Keratinocyte (primary cell): ENCODE measurements at regions not wholly inside any gene's neighbourhood (a gene's known extent, or its start where the extent isn't known, plus 50 kb on each side); places are given as distances from the start of the nearest gene placed in this dataset.

ENCODE experiments used
- DNase-seq: peaks from one replicate; pipeline ENCODE4 v3.0.0-alpha.2; 2011; ENCODE audit warnings: low read depth, missing footprints, low spot score
- FAIRE-seq: peaks from 2 replicates; lab custom pipeline; 2011; peaks lifted over from hg19 to GRCh38; lab: Jason Lieb, UNC
- H2AFZ ChIP-seq: 2 replicates; pipeline ENCODE4 v1.6.0; 2012; ENCODE audit warnings: low read length, control low read depth, inconsistent platforms; ENCODE audit not compliant: control insufficient read depth
- H3K27ac ChIP-seq: 2 replicates; pipeline ENCODE4 v1.5.1; 2011; ENCODE audit warnings: low read length; ENCODE audit not compliant: control insufficient read depth, insufficient read depth
- H3K27me3 ChIP-seq: 3 replicates; pipeline ENCODE4 v1.6.0; 2011; ENCODE audit warnings: low read length; ENCODE audit not compliant: control insufficient read depth, insufficient read depth; ENCODE audit errors: extremely low read depth
- H3K36me3 ChIP-seq, 2 experiments: 2 replicates in 1 of 2; 3 replicates in 1 of 2; pipeline ENCODE4 v1.5.1; 2011; ENCODE audit warnings: low read length in 2 of 2, mild to moderate bottlenecking in 1 of 2; ENCODE audit not compliant: control insufficient read depth in 2 of 2, insufficient read depth in 2 of 2; ENCODE audit errors: extremely low read depth in 1 of 2
- H3K4me1 ChIP-seq: 3 replicates; pipeline ENCODE4 v1.5.1; 2011; ENCODE audit warnings: low read length; ENCODE audit not compliant: control insufficient read depth, insufficient read depth; ENCODE audit errors: extremely low read depth
- H3K4me2 ChIP-seq: 3 replicates; pipeline ENCODE4 v1.6.0; 2011; ENCODE audit warnings: low read depth, low read length; ENCODE audit not compliant: control insufficient read depth, insufficient read depth; ENCODE audit errors: extremely low read depth
- H3K4me3 ChIP-seq, 3 experiments: fragments of 200-600 bp in 1 of 3; sonication (generic) in 1 of 3; 2 replicates in 2 of 3; 3 replicates in 1 of 3; pipeline ENCODE4 v1.5.1; 2011 to 2016; ENCODE audit warnings: low read length in 3 of 3, mild to moderate bottlenecking in 3 of 3, control low read depth in 2 of 3, inconsistent platforms in 1 of 3, low read depth in 1 of 3, mixed read lengths in 1 of 3, mixed run types in 1 of 3, moderate library complexity in 1 of 3; ENCODE audit not compliant: control insufficient read depth in 2 of 3, insufficient read depth in 2 of 3; ENCODE audit errors: extremely low read depth in 1 of 3
- H3K79me2 ChIP-seq: 2 replicates; pipeline ENCODE4 v1.6.0; 2012; ENCODE audit warnings: low read length; ENCODE audit not compliant: control insufficient read depth, insufficient read depth
- H3K9ac ChIP-seq: 3 replicates; pipeline ENCODE4 v1.6.0; 2011; ENCODE audit warnings: low read length; ENCODE audit not compliant: control insufficient read depth, insufficient read depth; ENCODE audit errors: extremely low read depth
- H3K9me1 ChIP-seq: 3 replicates; pipeline ENCODE4 v1.6.0; 2011; ENCODE audit warnings: low read length; ENCODE audit not compliant: control insufficient read depth, insufficient read depth; ENCODE audit errors: extremely low read depth
- H3K9me3 ChIP-seq: 2 replicates; pipeline ENCODE4 v1.5.1; 2012; ENCODE audit warnings: low read depth, low read length; ENCODE audit not compliant: control insufficient read depth
- H4K20me1 ChIP-seq: 3 replicates; pipeline ENCODE4 v1.6.0; 2011; ENCODE audit warnings: low read length; ENCODE audit not compliant: control insufficient read depth, insufficient read depth; ENCODE audit errors: extremely low read depth
- EZH2 ChIP-seq: IDR thresholded peaks from one replicate; pipeline ENCODE4 v1.6.1; 2012; ENCODE audit warnings: inconsistent platforms, mild to moderate bottlenecking, low read length, moderate library complexity
- dilution Hi-C: fragments of 300-500 bp; cut with MboI; formaldehyde crosslinking; loops from one replicate; pipeline ENCODE4 v1.7.0; 2020; ENCODE audit warnings: low sequenced_read_pairs; ENCODE audit not compliant: extremely low pct_ligation_motif_present
- TF ChIP-seq, protein P1 (sequence below), 3 experiments: IDR thresholded peaks in 1 of 3; conservative IDR thresholded peaks in 1 of 3; optimal IDR thresholded peaks in 1 of 3; 2 replicates in 2 of 3; 3 replicates in 1 of 3; pipeline versions ENCODE3 to v1.5.1; 2011; ENCODE audit warnings: low read length in 3 of 3, mild to moderate bottlenecking in 3 of 3, moderate library complexity in 2 of 3, control low read depth in 1 of 3, inconsistent platforms in 1 of 3; ENCODE audit not compliant: insufficient read depth in 2 of 3; ENCODE audit errors: extremely low read depth in 1 of 3

GRCh38 chr22:49491726-49492125 lies 335.9 kb downstream of the BRD1 start:
- no peaks in the 10 kb centered on the region for H3K36me3 ChIP-seq
- H3K27ac ChIP-seq = no peak overlapping the region
- DNase-seq = no peak
- no peaks in the 10 kb centered on the region for H4K20me1 ChIP-seq
- no peaks in the 10 kb centered on the region for H3K4me1 ChIP-seq
- no peak overlapping the region for H2AFZ ChIP-seq
- TF ChIP-seq, protein P1, sequence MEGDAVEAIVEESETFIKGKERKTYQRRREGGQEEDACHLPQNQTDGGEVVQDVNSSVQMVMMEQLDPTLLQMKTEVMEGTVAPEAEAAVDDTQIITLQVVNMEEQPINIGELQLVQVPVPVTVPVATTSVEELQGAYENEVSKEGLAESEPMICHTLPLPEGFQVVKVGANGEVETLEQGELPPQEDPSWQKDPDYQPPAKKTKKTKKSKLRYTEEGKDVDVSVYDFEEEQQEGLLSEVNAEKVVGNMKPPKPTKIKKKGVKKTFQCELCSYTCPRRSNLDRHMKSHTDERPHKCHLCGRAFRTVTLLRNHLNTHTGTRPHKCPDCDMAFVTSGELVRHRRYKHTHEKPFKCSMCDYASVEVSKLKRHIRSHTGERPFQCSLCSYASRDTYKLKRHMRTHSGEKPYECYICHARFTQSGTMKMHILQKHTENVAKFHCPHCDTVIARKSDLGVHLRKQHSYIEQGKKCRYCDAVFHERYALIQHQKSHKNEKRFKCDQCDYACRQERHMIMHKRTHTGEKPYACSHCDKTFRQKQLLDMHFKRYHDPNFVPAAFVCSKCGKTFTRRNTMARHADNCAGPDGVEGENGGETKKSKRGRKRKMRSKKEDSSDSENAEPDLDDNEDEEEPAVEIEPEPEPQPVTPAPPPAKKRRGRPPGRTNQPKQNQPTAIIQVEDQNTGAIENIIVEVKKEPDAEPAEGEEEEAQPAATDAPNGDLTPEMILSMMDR (optimal IDR thresholded peaks at IDR 0.05 in 1 of 3, IDR thresholded peaks at IDR 0.05 in 1 of 3, conservative IDR thresholded peaks at IDR 0.05 in 1 of 3; ENCODE audit: extremely low read depth in 1 of 3, insufficient read depth in 2 of 3, low read length in 3 of 3) = no peak
- TF ChIP-seq EZH2 = no peak
- no peaks in the 10 kb centered on the region for H3K79me2 ChIP-seq
- H3K4me2 ChIP-seq = no peak overlapping the region
- H3K27me3 ChIP-seq = no peaks in the 10 kb centered on the region
- no peak for FAIRE-seq
- H3K4me3 ChIP-seq = no peak overlapping the region
- H3K9ac ChIP-seq = no peak overlapping the region
- H3K9me1 ChIP-seq = no peaks in the 10 kb centered on the region
- dilution Hi-C loops = no loop called here
- H3K9me3 ChIP-seq = peaks cover 12% of the 10 kb centered on the region

DNA sequence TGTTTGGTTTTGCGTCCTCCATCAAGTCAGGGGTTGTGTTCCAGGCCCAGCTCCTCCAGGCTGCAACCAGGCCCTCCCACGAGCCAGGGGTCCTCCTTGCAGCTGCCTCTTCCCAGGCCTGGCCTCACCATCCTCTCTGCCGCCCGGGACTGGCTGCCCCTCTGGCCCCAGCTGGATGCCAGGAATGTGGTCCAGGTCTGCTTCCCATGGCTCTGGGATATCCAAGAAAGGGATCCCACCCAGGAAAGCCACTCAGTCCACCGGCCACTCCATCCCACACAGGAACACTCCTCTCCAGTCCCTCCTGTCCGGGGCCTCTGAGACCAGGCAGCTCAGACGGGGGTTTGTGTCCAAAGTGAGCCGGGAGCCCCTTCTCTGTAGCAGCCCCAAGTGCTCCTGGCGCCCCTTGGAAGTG lies 336.4 kb downstream of the BRD1 start:
- no peaks in the 10 kb centered on the region for H3K36me3 ChIP-seq
- H2AFZ ChIP-seq = no peak overlapping the region
- no peaks in the 10 kb centered on the region for H3K27me3 ChIP-seq
- H3K9me3 ChIP-seq = peaks cover 12% of the 10 kb centered on the region
- dilution Hi-C loops = no loop called here
- TF ChIP-seq, protein P1 (optimal IDR thresholded peaks at IDR 0.05 in 1 of 3, IDR thresholded peaks at IDR 0.05 in 1 of 3, conservative IDR thresholded peaks at IDR 0.05 in 1 of 3; ENCODE audit: extremely low read depth in 1 of 3, insufficient read depth in 2 of 3, low read length in 3 of 3) = no peak
- no peak for TF ChIP-seq EZH2
- no peaks in the 10 kb centered on the region for H3K79me2 ChIP-seq
- no peak overlapping the region for H3K9ac ChIP-seq
- no peak for FAIRE-seq
- DNase-seq = no peak
- H3K4me2 ChIP-seq = no peak overlapping the region
- no peak overlapping the region for H3K27ac ChIP-seq
- no peak overlapping the region for H3K4me3 ChIP-seq
- H3K9me1 ChIP-seq = no peaks in the 10 kb centered on the region
- no peaks in the 10 kb centered on the region for H4K20me1 ChIP-seq
- H3K4me1 ChIP-seq = no peaks in the 10 kb centered on the region
